Activated naive CD4-positive, alpha-beta T cell treated with anti-CD3 and anti-CD28 coated beads, Interleukin-2, amount 50 U/mL, for 72 hours (primary cell): ENCODE measurements at regions not wholly inside any gene's neighbourhood (a gene's known extent, or its start where the extent isn't known, plus 50 kb on each side); places are given as distances from the start of the nearest gene placed in this dataset.
"Not testable (repeated sequence)": the region's sequence is repeated elsewhere in the genome, so short reads cannot be mapped to it uniquely, and the experiment has no call there.

Experiments used
- ATAC-seq, 2 donors: fragments of 150-1000 bp; cut with Tn5 transposase; 2 replicates each; pipeline ENCODE4 v1.10.0; 2021; ENCODE audit warnings: mild to moderate bottlenecking in 2 of 2, moderate library complexity in 2 of 2
- DNase-seq, 2 donors: peaks; one replicate each; pipeline ENCODE4 v3.0.0; 2021 to 2022; ENCODE audit warnings: low spot score in 2 of 2
- H3K27ac Mint-ChIP-seq, 2 donors: one replicate each; pipeline ENCODE4 v1.8.0; 2022; ENCODE audit warnings: mild to moderate bottlenecking in 2 of 2, mixed read lengths in 2 of 2
- H3K36me3 Mint-ChIP-seq, 2 donors: one replicate each; pipeline ENCODE4 v1.8.0; 2022; ENCODE audit warnings: mixed read lengths in 2 of 2
- H3K9me3 Mint-ChIP-seq, 2 donors: one replicate each; pipeline ENCODE4 v1.8.0; 2022; ENCODE audit warnings: mixed read lengths in 2 of 2

DNA sequence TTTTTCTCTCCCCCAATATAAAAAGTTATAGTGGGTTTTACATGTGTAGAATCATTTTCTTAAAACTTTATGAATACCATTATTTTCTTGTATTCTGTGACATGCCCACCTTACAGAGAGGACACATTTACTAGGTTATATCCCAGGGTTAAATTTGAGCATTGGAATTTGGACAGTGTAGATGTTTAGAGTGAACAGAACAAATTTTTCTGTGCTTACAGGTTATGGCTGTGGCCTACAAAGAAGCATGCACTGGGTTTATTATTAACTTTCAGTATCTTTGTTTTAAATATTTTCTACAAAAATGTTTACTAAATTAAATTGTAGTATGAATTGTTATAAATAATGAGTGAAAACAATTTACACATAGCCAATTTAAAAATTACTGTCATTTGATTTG is 51.3 kb upstream of the TRIM77 start:
- DNase-seq, H3K36me3 Mint-ChIP-seq, ATAC-seq, H3K9me3 Mint-ChIP-seq, H3K27ac Mint-ChIP-seq: not testable (repeated sequence)

DNA sequence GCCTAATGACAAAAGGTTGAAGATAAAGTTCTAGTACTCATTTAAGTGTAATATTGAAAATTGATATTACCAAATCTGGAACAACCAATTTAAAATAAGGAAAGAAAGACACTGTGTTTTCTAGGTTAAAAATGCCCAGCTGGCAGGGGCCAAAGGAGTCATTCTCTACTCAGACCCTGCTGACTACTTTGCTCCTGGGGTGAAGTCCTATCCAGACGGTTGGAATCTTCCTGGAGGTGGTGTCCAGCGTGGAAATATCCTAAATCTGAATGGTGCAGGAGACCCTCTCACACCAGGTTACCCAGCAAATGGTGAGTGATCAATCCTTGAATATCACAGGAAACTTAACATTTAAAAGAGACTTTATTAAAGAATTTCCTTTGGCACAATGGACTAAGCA is 50.7 kb upstream of the TRIM77 start:
- not testable (repeated sequence) for H3K9me3 Mint-ChIP-seq, H3K27ac Mint-ChIP-seq, DNase-seq, ATAC-seq, H3K36me3 Mint-ChIP-seq

DNA sequence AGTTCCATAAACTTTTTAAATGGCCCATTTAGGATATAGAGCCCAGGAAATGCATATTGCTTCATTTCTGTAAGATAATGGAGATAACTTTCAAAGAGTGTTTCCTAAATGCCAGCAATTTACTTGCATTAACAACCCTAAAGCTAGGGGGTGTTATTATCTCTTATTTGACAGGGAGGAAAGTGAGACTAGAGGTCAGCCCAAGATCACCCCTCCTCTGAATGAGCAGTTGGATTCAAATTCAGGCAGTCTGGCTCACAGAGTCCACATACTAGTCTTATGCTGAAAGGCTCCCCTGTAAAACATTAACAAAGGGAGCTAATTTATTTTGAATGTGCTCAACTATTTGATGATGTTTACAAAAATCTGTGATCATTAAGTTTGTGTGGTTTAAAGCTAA is 49.9 kb upstream of the TRIM77 start:
- DNase-seq (no peak), ATAC-seq (no peak)
- no peaks in the 10 kb centered on the region for H3K9me3 Mint-ChIP-seq
- H3K27ac Mint-ChIP-seq, result no peak overlapping the region
- no peaks in the 10 kb centered on the region for H3K36me3 Mint-ChIP-seq
